NCI-H2196 (cell line): ENCODE measurements at regions not wholly inside any gene's neighbourhood (a gene's known extent, or its start where the extent isn't known, plus 50 kb on each side); places are given as distances from the start of the nearest gene placed in this dataset.

Experiments used
- DNase-seq: peaks from one replicate; lab custom pipeline; 2025; ENCODE audit not compliant: unreplicated experiment; lab: John Stamatoyannopoulos, UW

GRCh38 chr1:228914700-228915099 is 179.4 kb downstream of the RHOU start:
- no peak for DNase-seq

GRCh38 chr1:228917342-228917741 is 182.1 kb downstream of the RHOU start:
- DNase-seq, result no peak

GRCh38 chr1:228917755-228918154 is 182.5 kb downstream of the RHOU start:
- no peak for DNase-seq

- no peak for DNase-seq
These were observed 183.1 kb downstream of the RHOU start for GRCh38 chr1:228918335-228918734.

GRCh38 chr1:228919914-228920313 is 184.6 kb downstream of the RHOU start:
- no peak for DNase-seq

- no peak for DNase-seq
These were observed 185.6 kb downstream of the RHOU start for GRCh38 chr1:228920831-228921230.

GRCh38 chr1:228921481-228921880 is 186.2 kb downstream of the RHOU start:
- no peak for DNase-seq

- DNase-seq, result no peak
These were observed 187.6 kb downstream of the RHOU start for GRCh38 chr1:228922722-228923376.

GRCh38 chr1:228923973-228924686 is 188.9 kb downstream of the RHOU start:
- DNase-seq, result no peak

- DNase-seq, result no peak
These were observed 190.4 kb downstream of the RHOU start for GRCh38 chr1:228925691-228926090.

GRCh38 chr1:228927421-228927820 is 192.1 kb downstream of the RHOU start:
- DNase-seq, result no peak

- no peak for DNase-seq
These were observed 192.9 kb downstream of the RHOU start for GRCh38 chr1:228927946-228928898.

- no peak for DNase-seq
These were observed 194.3 kb downstream of the RHOU start for GRCh38 chr1:228929476-228930027.

GRCh38 chr1:228930479-228930957 is 195.2 kb downstream of the RHOU start:
- DNase-seq, result no peak

GRCh38 chr1:228933753-228934152 is 198.5 kb downstream of the RHOU start:
- DNase-seq, result no peak

GRCh38 chr1:228935198-228935663 is 200.0 kb downstream of the RHOU start:
- DNase-seq, result no peak

GRCh38 chr1:228935855-228936727 is 200.8 kb downstream of the RHOU start:
- no peak for DNase-seq

- DNase-seq, result no peak
These were observed 201.6 kb downstream of the RHOU start for GRCh38 chr1:228936881-228937280.

- no peak for DNase-seq
These were observed 202.1 kb downstream of the RHOU start for GRCh38 chr1:228937351-228937750.
